GM23338 (cell line): ENCODE measurements at regions not wholly inside any gene's neighbourhood (a gene's known extent, or its start where the extent isn't known, plus 50 kb on each side); places are given as distances from the start of the nearest gene placed in this dataset.

Experiments
- CREB1 ChIP-seq: fragments of 250-450 bp; sonication (Bioruptor Pico); IDR thresholded peaks from 2 replicates; pipeline ENCODE4 v1.5.0; 2020; ENCODE audit warnings: low read depth, mild to moderate bottlenecking, moderate library complexity
- EZH2 ChIP-seq: fragments of 200-600 bp; sonication (generic); IDR thresholded peaks from one replicate; pipeline ENCODE4 v1.8.0; 2017; ENCODE audit warnings: antibody characterized with exemption, mild to moderate bottlenecking, low read depth; ENCODE audit not compliant: unreplicated experiment
- EZH2phosphoT487 ChIP-seq: fragments of 200-600 bp; sonication (generic); IDR thresholded peaks from one replicate; pipeline ENCODE4 v1.8.1; 2018; ENCODE audit warnings: antibody characterized with exemption; ENCODE audit not compliant: unreplicated experiment
- JUNB ChIP-seq: IDR thresholded peaks from one replicate; pipeline ENCODE4 v1.6.1; 2016; ENCODE audit warnings: antibody characterized with exemption; ENCODE audit not compliant: unreplicated experiment
- NANOG ChIP-seq: IDR thresholded peaks from 2 replicates; pipeline ENCODE4 v1.6.1; 2016; ENCODE audit warnings: antibody characterized with exemption, borderline replicate concordance
- POLR2AphosphoS5 ChIP-seq: IDR thresholded peaks from 2 replicates; pipeline ENCODE4 v1.6.1; 2016; ENCODE audit warnings: antibody characterized with exemption, low read depth
- STAT1 ChIP-seq: IDR thresholded peaks from one replicate; pipeline ENCODE4 v1.6.1; 2016; ENCODE audit warnings: antibody characterized with exemption; ENCODE audit not compliant: unreplicated experiment
- ZNF114 ChIP-seq: fragments of 250-450 bp; sonication (Bioruptor Pico); IDR thresholded peaks from 2 replicates; pipeline ENCODE4 v1.5.0; 2020; ENCODE audit warnings: mild to moderate bottlenecking, moderate library complexity
- TF ChIP-seq, protein P1 (sequence below): IDR thresholded peaks from 2 replicates; pipeline ENCODE4 v1.6.1; 2016; ENCODE audit warnings: antibody characterized with exemption
- TF ChIP-seq, protein P2 (sequence below), 2 experiments: fragments of 200-600 bp in 1 of 2; sonication (generic) in 1 of 2; conservative IDR thresholded peaks; 2 replicates each; pipeline versions ENCODE4 v1.5.1 to v1.6.1; 2016 to 2017; ENCODE audit warnings: antibody characterized with exemption in 2 of 2, low read depth in 2 of 2, mild to moderate bottlenecking in 2 of 2, moderate library complexity in 1 of 2
- TF ChIP-seq, protein P3 (sequence below): IDR thresholded peaks from one replicate; pipeline ENCODE4 v1.6.1; 2018; ENCODE audit warnings: antibody characterized with exemption; ENCODE audit not compliant: unreplicated experiment
- TF ChIP-seq, protein P4 (sequence below): fragments of 250-450 bp; sonication (Bioruptor Pico); IDR thresholded peaks from 2 replicates; pipeline ENCODE4 v1.5.0; 2020; ENCODE audit warnings: mild to moderate bottlenecking, moderate library complexity

DNA sequence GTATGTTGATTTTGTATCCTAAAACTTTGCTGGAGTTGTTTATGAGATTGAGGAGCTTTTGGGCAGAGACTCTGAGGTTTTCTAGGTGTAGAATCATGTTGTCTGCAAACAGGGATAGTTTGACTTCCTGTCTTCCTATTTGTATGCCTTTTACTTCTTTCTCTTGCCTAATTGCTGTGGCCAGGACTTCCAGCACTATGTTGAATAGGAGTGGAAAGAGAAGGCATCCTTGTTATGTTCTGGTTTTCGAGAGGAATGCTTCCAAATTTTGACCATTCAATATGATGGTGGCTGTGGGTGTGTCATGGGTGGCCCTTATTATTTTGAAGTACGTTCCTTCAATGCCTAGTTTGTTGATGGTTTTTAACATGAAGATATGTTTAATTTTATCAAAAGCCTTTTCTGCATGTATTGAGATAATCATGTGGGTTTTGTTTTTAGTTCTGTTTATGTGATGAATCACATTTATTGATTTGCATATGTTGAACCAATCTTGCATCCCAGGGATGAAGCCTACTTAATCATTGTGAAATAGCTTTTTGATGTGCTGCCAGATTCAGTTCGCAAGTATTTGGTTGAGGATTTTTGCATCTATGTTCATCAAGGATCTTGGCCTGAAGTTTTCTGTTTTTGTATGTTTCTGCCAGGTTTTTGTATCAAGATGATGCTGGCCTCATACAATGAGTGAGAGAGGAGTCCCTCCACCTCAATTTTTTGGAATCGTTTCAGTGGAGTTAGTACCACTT, 188.1 kb downstream of the MINAR1 start:
- TF ChIP-seq, protein P1, sequence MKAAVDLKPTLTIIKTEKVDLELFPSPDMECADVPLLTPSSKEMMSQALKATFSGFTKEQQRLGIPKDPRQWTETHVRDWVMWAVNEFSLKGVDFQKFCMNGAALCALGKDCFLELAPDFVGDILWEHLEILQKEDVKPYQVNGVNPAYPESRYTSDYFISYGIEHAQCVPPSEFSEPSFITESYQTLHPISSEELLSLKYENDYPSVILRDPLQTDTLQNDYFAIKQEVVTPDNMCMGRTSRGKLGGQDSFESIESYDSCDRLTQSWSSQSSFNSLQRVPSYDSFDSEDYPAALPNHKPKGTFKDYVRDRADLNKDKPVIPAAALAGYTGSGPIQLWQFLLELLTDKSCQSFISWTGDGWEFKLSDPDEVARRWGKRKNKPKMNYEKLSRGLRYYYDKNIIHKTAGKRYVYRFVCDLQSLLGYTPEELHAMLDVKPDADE = no peak
- TF ChIP-seq, protein P2, sequence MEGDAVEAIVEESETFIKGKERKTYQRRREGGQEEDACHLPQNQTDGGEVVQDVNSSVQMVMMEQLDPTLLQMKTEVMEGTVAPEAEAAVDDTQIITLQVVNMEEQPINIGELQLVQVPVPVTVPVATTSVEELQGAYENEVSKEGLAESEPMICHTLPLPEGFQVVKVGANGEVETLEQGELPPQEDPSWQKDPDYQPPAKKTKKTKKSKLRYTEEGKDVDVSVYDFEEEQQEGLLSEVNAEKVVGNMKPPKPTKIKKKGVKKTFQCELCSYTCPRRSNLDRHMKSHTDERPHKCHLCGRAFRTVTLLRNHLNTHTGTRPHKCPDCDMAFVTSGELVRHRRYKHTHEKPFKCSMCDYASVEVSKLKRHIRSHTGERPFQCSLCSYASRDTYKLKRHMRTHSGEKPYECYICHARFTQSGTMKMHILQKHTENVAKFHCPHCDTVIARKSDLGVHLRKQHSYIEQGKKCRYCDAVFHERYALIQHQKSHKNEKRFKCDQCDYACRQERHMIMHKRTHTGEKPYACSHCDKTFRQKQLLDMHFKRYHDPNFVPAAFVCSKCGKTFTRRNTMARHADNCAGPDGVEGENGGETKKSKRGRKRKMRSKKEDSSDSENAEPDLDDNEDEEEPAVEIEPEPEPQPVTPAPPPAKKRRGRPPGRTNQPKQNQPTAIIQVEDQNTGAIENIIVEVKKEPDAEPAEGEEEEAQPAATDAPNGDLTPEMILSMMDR (conservative IDR thresholded peaks at IDR 0.05; ENCODE audit: low read depth in 2 of 2) = no peak
- TF ChIP-seq EZH2phosphoT487 (no peak), CREB1 (CRISPR knock-in tag) (no peak), EZH2 (no peak), JUNB (no peak), ZNF114 (CRISPR knock-in tag) (no peak), POLR2AphosphoS5 (no peak), STAT1 (no peak), NANOG (no peak)
- TF ChIP-seq, protein P3, sequence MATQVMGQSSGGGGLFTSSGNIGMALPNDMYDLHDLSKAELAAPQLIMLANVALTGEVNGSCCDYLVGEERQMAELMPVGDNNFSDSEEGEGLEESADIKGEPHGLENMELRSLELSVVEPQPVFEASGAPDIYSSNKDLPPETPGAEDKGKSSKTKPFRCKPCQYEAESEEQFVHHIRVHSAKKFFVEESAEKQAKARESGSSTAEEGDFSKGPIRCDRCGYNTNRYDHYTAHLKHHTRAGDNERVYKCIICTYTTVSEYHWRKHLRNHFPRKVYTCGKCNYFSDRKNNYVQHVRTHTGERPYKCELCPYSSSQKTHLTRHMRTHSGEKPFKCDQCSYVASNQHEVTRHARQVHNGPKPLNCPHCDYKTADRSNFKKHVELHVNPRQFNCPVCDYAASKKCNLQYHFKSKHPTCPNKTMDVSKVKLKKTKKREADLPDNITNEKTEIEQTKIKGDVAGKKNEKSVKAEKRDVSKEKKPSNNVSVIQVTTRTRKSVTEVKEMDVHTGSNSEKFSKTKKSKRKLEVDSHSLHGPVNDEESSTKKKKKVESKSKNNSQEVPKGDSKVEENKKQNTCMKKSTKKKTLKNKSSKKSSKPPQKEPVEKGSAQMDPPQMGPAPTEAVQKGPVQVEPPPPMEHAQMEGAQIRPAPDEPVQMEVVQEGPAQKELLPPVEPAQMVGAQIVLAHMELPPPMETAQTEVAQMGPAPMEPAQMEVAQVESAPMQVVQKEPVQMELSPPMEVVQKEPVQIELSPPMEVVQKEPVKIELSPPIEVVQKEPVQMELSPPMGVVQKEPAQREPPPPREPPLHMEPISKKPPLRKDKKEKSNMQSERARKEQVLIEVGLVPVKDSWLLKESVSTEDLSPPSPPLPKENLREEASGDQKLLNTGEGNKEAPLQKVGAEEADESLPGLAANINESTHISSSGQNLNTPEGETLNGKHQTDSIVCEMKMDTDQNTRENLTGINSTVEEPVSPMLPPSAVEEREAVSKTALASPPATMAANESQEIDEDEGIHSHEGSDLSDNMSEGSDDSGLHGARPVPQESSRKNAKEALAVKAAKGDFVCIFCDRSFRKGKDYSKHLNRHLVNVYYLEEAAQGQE = no peak
- TF ChIP-seq, protein P4, sequence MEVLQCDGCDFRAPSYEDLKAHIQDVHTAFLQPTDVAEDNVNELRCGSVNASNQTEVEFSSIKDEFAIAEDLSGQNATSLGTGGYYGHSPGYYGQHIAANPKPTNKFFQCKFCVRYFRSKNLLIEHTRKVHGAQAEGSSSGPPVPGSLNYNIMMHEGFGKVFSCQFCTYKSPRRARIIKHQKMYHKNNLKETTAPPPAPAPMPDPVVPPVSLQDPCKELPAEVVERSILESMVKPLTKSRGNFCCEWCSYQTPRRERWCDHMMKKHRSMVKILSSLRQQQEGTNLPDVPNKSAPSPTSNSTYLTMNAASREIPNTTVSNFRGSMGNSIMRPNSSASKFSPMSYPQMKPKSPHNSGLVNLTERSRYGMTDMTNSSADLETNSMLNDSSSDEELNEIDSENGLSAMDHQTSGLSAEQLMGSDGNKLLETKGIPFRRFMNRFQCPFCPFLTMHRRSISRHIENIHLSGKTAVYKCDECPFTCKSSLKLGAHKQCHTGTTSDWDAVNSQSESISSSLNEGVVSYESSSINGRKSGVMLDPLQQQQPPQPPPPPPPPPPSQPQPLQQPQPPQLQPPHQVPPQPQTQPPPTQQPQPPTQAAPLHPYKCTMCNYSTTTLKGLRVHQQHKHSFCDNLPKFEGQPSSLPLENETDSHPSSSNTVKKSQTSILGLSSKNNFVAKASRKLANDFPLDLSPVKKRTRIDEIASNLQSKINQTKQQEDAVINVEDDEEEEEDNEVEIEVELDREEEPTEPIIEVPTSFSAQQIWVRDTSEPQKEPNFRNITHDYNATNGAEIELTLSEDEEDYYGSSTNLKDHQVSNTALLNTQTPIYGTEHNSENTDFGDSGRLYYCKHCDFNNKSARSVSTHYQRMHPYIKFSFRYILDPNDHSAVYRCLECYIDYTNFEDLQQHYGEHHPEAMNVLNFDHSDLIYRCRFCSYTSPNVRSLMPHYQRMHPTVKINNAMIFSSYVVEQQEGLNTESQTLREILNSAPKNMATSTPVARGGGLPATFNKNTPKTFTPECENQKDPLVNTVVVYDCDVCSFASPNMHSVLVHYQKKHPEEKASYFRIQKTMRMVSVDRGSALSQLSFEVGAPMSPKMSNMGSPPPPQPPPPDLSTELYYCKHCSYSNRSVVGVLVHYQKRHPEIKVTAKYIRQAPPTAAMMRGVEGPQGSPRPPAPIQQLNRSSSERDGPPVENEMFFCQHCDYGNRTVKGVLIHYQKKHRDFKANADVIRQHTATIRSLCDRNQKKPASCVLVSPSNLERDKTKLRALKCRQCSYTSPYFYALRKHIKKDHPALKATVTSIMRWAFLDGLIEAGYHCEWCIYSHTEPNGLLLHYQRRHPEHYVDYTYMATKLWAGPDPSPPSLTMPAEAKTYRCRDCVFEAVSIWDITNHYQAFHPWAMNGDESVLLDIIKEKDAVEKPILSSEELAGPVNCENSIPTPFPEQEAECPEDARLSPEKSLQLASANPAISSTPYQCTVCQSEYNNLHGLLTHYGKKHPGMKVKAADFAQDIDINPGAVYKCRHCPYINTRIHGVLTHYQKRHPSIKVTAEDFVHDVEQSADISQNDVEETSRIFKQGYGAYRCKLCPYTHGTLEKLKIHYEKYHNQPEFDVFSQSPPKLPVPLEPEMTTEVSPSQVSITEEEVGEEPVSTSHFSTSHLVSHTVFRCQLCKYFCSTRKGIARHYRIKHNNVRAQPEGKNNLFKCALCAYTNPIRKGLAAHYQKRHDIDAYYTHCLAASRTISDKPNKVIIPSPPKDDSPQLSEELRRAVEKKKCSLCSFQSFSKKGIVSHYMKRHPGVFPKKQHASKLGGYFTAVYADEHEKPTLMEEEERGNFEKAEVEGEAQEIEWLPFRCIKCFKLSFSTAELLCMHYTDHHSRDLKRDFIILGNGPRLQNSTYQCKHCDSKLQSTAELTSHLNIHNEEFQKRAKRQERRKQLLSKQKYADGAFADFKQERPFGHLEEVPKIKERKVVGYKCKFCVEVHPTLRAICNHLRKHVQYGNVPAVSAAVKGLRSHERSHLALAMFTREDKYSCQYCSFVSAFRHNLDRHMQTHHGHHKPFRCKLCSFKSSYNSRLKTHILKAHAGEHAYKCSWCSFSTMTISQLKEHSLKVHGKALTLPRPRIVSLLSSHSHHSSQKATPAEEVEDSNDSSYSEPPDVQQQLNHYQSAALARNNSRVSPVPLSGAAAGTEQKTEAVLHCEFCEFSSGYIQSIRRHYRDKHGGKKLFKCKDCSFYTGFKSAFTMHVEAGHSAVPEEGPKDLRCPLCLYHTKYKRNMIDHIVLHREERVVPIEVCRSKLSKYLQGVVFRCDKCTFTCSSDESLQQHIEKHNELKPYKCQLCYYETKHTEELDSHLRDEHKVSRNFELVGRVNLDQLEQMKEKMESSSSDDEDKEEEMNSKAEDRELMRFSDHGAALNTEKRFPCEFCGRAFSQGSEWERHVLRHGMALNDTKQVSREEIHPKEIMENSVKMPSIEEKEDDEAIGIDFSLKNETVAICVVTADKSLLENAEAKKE (CRISPR knock-in tag) = no peak
